T-helper 22 cell (primary cell): ENCODE measurements at regions not wholly inside any gene's neighbourhood (a gene's known extent, or its start where the extent isn't known, plus 50 kb on each side); places are given as distances from the start of the nearest gene placed in this dataset.

ENCODE experiments used
- DNase-seq: peaks from one replicate; pipeline ENCODE4 v3.0.0-alpha.2; 2020; ENCODE audit warnings: low read depth

GRCh38 chr2:191610756-191611155, 67.2 kb upstream of the NABP1 start:
- no peak for DNase-seq

- no peak for DNase-seq
These were observed 66.3 kb upstream of the NABP1 start for GRCh38 chr2:191611614-191612013.

- no peak for DNase-seq
These were observed 65.4 kb upstream of the NABP1 start for GRCh38 chr2:191612496-191612895.

- DNase-seq, result no peak
These were observed 63.2 kb upstream of the NABP1 start for GRCh38 chr2:191614759-191615158.

DNA sequence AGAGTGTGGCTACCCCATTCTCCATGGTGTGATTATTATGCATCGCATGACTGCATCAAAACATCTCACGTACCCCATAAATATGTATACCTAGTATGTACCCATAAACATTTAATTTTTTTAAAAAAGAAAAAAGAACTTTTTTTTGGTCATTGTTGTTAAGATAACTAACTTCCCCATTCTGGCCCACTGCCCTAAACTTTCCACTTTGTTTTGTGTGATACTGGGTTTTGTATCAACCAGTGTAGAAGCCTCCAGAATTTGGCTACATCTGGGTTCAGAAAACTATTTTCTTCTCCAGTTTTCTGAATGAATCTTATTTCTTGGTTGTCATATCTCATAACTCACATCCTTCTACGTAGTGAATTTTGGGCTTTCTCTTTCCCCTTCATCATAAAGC, 62.3 kb upstream of the NABP1 start:
- DNase-seq, result no peak

DNA sequence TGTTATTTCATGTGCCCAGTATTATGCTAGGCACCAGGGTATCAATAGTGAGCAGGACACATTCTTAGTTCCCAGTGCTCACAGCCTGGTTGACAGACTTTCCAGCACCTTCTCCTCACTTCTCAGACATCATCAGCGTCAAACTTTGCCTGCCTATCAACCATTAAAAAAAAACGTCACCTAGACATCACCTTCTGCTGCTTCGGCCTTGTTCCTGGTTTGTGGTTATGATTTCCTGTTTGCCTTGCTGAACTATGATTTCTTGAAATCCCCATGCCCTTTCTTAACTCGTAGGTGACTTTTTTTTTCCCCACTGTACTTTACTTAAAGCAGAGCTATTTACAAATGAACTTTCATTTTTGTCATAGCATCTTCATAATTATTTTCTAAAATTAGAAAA, 60.4 kb upstream of the NABP1 start:
- DNase-seq, result peak; percentile 54

- DNase-seq, result no peak
These were observed 59.7 kb upstream of the NABP1 start for GRCh38 chr2:191618046-191618780.

GRCh38 chr2:191618786-191619185, 59.1 kb upstream of the NABP1 start:
- no peak for DNase-seq

DNA sequence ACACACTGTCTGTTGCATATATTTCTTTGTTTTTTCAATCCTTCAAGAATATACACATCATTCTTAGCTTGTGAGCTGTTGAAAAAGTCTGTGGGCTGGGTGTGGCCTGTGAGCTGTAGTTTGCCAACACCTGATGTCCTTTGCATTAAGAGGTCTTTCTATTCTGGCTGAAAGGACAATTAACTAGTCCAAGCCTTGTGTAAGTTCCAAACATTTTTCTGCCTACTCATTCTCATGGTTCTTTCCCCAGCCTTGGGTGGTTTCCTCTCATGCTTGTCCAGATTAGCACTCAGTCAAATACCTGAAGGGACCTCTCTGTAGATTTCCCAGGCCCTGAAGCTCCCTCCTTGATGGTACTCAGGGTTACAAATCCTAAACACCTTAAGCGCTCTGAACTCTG, 57.8 kb upstream of the NABP1 start:
- DNase-seq, result no peak

GRCh38 chr2:191622374-191623320, 55.3 kb upstream of the NABP1 start:
- no peak for DNase-seq

- peak; percentile 58 for DNase-seq
These were observed 52.9 kb upstream of the NABP1 start for GRCh38 chr2:191625016-191625415.

GRCh38 chr2:191625446-191625845, 52.5 kb upstream of the NABP1 start:
- no peak for DNase-seq

DNA sequence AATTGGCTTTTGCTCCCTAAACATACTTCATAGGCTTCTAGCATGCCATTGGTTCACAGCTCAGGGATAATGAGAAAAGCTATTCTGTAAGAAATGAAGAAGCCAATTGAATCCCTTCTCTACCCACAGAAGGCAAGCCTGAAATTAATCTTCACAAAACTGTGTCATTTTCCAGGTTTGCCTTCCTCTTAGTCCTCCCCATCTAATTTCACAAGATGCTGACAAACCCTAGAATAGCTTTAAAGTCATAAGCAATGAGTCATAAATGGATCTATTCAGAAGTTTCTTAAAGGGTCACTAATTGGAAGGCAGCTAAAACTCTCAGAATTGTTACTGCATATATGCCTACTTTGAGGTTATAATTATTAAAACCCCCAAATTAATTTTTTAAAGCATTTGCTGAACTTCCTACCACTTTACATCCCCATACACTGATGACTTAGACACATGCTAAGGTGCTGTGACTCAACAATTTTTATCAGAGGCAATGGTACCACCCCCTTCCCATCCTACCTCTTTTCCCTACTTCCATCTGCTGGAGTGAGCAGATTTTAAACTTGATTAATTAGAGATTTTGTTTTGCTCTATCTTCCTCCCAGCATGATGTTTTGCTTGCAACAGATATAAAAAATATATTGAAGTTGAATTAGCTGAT, 51.3 kb upstream of the NABP1 start:
- no peak for DNase-seq

- no peak for DNase-seq
These were observed 50.4 kb upstream of the NABP1 start for GRCh38 chr2:191627518-191627917.
